ENCODE measurements at regions not wholly inside any gene's neighbourhood (a gene's known extent, or its start where the extent isn't known, plus 50 kb on each side); places are given as distances from the start of the nearest gene placed in this dataset.

DNA sequence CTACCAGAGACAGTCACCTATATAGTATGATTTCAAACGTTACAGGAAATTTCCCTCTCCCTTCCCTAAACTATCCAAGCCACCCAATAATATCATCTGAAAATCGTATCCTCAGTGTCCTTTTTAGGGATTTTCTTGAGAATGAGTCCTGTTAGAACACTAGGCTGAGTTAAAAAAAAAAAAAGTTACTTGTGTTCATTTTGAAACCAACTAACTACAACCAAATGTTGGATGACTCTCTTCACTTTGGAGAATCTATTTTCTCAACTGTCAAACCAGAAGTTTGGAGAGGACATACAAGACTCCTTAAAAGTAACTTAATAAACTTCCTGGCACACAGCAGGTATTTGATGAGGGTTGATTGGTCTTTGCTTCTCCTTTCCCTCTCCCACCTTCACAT is 183.2 kb upstream of the SESN3 start:
- TF ChIP-seq CEBPB (IDR thresholded peaks at IDR 0.05; ENCODE audit: low read depth, low read length): no peak
- TF ChIP-seq NFE2L2 (IDR thresholded peaks at IDR 0.05; ENCODE audit: low read depth, low read length): no peak
- no peak for TF ChIP-seq MAZ (IDR thresholded peaks at IDR 0.05; ENCODE audit: borderline replicate concordance, low read depth, low read length)
- TF ChIP-seq, protein P1, sequence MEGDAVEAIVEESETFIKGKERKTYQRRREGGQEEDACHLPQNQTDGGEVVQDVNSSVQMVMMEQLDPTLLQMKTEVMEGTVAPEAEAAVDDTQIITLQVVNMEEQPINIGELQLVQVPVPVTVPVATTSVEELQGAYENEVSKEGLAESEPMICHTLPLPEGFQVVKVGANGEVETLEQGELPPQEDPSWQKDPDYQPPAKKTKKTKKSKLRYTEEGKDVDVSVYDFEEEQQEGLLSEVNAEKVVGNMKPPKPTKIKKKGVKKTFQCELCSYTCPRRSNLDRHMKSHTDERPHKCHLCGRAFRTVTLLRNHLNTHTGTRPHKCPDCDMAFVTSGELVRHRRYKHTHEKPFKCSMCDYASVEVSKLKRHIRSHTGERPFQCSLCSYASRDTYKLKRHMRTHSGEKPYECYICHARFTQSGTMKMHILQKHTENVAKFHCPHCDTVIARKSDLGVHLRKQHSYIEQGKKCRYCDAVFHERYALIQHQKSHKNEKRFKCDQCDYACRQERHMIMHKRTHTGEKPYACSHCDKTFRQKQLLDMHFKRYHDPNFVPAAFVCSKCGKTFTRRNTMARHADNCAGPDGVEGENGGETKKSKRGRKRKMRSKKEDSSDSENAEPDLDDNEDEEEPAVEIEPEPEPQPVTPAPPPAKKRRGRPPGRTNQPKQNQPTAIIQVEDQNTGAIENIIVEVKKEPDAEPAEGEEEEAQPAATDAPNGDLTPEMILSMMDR (conservative IDR thresholded peaks at IDR 0.05; ENCODE audit: low read depth, low read length): no peak
- TF ChIP-seq, protein P2, sequence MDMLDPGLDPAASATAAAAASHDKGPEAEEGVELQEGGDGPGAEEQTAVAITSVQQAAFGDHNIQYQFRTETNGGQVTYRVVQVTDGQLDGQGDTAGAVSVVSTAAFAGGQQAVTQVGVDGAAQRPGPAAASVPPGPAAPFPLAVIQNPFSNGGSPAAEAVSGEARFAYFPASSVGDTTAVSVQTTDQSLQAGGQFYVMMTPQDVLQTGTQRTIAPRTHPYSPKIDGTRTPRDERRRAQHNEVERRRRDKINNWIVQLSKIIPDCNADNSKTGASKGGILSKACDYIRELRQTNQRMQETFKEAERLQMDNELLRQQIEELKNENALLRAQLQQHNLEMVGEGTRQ (IDR thresholded peaks at IDR 0.05; ENCODE audit: low read depth, low read length): no peak
- TF ChIP-seq CHD1 (IDR thresholded peaks at IDR 0.05; ENCODE audit: low read depth, low read length): no peak
- TF ChIP-seq RAD21 (IDR thresholded peaks at IDR 0.05; ENCODE audit: low read length): no peak
- TF ChIP-seq BHLHE40 (IDR thresholded peaks at IDR 0.05; ENCODE audit: low read depth, low read length): no peak
- no peak for TF ChIP-seq SMC3 (IDR thresholded peaks at IDR 0.05; ENCODE audit: low read depth, low read length)
- no peak for TF ChIP-seq RCOR1 (IDR thresholded peaks at IDR 0.05; ENCODE audit: insufficient replicate concordance, low read length)
- TF ChIP-seq MXI1 (IDR thresholded peaks at IDR 0.05; ENCODE audit: borderline replicate concordance, low read depth, low read length): no peak
- TF ChIP-seq, protein P3, sequence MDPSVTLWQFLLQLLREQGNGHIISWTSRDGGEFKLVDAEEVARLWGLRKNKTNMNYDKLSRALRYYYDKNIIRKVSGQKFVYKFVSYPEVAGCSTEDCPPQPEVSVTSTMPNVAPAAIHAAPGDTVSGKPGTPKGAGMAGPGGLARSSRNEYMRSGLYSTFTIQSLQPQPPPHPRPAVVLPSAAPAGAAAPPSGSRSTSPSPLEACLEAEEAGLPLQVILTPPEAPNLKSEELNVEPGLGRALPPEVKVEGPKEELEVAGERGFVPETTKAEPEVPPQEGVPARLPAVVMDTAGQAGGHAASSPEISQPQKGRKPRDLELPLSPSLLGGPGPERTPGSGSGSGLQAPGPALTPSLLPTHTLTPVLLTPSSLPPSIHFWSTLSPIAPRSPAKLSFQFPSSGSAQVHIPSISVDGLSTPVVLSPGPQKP (IDR thresholded peaks at IDR 0.05; ENCODE audit: borderline replicate concordance, low read depth, low read length): no peak
- no peak for TF ChIP-seq RFX5 (IDR thresholded peaks at IDR 0.05; ENCODE audit: low read depth, low read length)
- TF ChIP-seq MAFK (IDR thresholded peaks at IDR 0.05; ENCODE audit: low read depth, low read length): no peak
- TF ChIP-seq POLR2A (IDR thresholded peaks at IDR 0.05; ENCODE audit: low read depth, low read length): no peak
- TF ChIP-seq FOS (IDR thresholded peaks at IDR 0.05; ENCODE audit: low read depth, low read length): no peak
- WGBS, 2 experiments (ENCODE audit: extremely low coverage in 2 of 2, insufficient read length in 1 of 2): no CpG with 5 or more reads among the region's 2 CpGs
- ChIA-PET POLR2A (ENCODE audit: unreplicated experiment) (no interaction called here), CTCF (interaction anchor here (1.3 kb wide), 1 partner anchor 292 kb away, joined by 5 read pairs; no protein-coding TSS in a partner anchor)
- Histone ChIP-seq H4K8ac (ENCODE audit: low read depth in 2 of 2, low read length in 2 of 2) (no peak overlapping the region), H4K5ac (ENCODE audit: low read depth, low read length) (no peak overlapping the region), H3K36me3 (ENCODE audit: control insufficient read depth, insufficient read depth, low read length) (no peaks in the 10 kb centered on the region), H4K91ac (ENCODE audit: insufficient read depth, low read depth, low read length) (no peak overlapping the region), H3K9me3 (ENCODE audit: control insufficient read depth, insufficient read depth, low read length) (no peaks in the 10 kb centered on the region), H3K27me3 (ENCODE audit: control insufficient read depth, insufficient read depth, low read length) (no peaks in the 10 kb centered on the region), H3K56ac (ENCODE audit: extremely low read depth, insufficient read depth, low read length) (no peak overlapping the region), H3K23ac (ENCODE audit: low read depth, low read length) (no peak overlapping the region), H3K4me1 (ENCODE audit: control insufficient read depth, insufficient read depth, low read length) (no peaks in the 10 kb centered on the region), H2AK9ac (replicated peaks; ENCODE audit: low read depth, low read length, poor library complexity) (no peak overlapping the region), H2BK5ac (ENCODE audit: low read depth, low read length, poor library complexity, severe bottlenecking) (no peak overlapping the region), H2BK120ac (ENCODE audit: low read depth, low read length) (no peak overlapping the region), H3K4me2 (ENCODE audit: low read depth, low read length) (no peak overlapping the region), H3K9me1 (ENCODE audit: insufficient read depth, low read length) (no peaks in the 10 kb centered on the region), H2AFZ (replicated peaks; ENCODE audit: low read length, poor library complexity) (no peak overlapping the region), H2BK15ac (ENCODE audit: low read depth, low read length) (no peak overlapping the region), H3K9ac (ENCODE audit: low read depth, low read length) (no peak overlapping the region), H3K14ac (replicated peaks; ENCODE audit: low read depth, low read length) (no peak overlapping the region), H2BK20ac (ENCODE audit: low read depth, low read length) (no peak overlapping the region), H3K18ac (ENCODE audit: low read depth, low read length) (no peak overlapping the region), H4K20me1 (ENCODE audit: insufficient read depth, low read length) (no peaks in the 10 kb centered on the region), H3K79me1 (ENCODE audit: low read depth in 1 of 2, low read length in 2 of 2) (no peaks in the 10 kb centered on the region), H3K4me3 (ENCODE audit: insufficient read depth, low read depth, low read length) (no peak overlapping the region), H3K4ac (ENCODE audit: low read depth, low read length) (no peak overlapping the region), H2AK5ac (ENCODE audit: low read depth, low read length) (no peak overlapping the region), H3K27ac (ENCODE audit: insufficient read depth, low read length) (no peak overlapping the region)
- no peak for DNase-seq
- no TSS peak for BruUV-seq (replicated peaks)
- dilution Hi-C loops (cut with HindIII; ENCODE audit: low sequenced_read_pairs, unreplicated experiment): no loop called here
- intact Hi-C loops (cut with micrococcal nuclease): no loop called here
- in situ Hi-C loops (cut with MboI; ENCODE audit: low sequenced_read_pairs): no loop called here
- ATAC-seq (ENCODE audit: low read depth): no peak

Measured in IMR-90 (cell line).